ENCODE measurements at regions not wholly inside any gene's neighbourhood (a gene's known extent, or its start where the extent isn't known, plus 50 kb on each side); places are given as distances from the start of the nearest gene placed in this dataset.
"Not testable (repeated sequence)": the region's sequence is repeated elsewhere in the genome, so short reads cannot be mapped to it uniquely, and the experiment has no call there.

DNA sequence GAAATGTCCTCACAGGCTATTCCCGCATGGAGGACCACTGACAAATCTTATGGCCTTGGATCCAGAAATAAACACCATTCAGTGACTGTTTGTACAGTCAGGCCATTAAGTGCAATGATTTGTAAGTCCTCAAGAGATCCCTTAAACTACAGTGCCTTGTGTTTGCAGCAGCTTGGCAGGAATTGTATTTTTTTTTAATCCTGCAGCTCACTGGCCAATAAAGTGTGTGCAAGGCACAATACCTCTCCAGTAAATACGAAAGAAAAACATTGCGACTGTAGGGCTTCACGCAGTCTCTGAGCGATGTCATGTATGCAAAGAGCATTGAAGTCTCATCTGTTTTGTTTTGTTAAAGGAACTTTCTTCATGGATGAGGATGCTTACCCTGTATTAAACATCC, 74.2 kb upstream of the TUSC1 start:
- TF ChIP-seq, protein P1, sequence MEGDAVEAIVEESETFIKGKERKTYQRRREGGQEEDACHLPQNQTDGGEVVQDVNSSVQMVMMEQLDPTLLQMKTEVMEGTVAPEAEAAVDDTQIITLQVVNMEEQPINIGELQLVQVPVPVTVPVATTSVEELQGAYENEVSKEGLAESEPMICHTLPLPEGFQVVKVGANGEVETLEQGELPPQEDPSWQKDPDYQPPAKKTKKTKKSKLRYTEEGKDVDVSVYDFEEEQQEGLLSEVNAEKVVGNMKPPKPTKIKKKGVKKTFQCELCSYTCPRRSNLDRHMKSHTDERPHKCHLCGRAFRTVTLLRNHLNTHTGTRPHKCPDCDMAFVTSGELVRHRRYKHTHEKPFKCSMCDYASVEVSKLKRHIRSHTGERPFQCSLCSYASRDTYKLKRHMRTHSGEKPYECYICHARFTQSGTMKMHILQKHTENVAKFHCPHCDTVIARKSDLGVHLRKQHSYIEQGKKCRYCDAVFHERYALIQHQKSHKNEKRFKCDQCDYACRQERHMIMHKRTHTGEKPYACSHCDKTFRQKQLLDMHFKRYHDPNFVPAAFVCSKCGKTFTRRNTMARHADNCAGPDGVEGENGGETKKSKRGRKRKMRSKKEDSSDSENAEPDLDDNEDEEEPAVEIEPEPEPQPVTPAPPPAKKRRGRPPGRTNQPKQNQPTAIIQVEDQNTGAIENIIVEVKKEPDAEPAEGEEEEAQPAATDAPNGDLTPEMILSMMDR (conservative IDR thresholded peaks at IDR 0.05; ENCODE audit: low read depth, low read length): no peak
- DNase-seq (ENCODE audit: low read depth): no peak

DNA sequence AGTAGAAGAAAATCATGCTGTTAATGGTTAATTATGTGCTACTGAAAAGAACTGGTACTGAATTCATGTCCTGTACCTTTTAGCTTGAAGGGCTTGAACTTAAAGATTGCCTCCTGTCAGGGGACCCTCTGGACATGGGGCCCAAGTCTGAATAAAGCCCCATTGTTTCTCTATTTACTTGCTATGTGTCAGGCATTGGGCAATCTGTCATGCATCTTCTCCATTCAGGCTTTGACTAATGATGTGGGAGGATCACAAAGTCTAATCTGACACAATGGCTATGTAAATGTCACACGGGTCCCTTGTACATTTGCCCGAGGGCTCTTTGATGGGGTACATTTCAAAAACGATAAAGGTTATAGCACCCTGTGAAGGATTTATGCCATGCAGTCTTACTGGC, 64.0 kb upstream of the TUSC1 start:
- no peak overlapping the region for H3K4me3 ChIP-seq (ENCODE audit: low read depth, low read length)
- TF ChIP-seq, protein P1 (conservative IDR thresholded peaks at IDR 0.05; ENCODE audit: low read depth, low read length): no peak

More for the DNA sequence above, 74.2 kb upstream of the TUSC1 start:
- no peak overlapping the region for H3K4me3 ChIP-seq (ENCODE audit: low read depth, low read length)

DNA sequence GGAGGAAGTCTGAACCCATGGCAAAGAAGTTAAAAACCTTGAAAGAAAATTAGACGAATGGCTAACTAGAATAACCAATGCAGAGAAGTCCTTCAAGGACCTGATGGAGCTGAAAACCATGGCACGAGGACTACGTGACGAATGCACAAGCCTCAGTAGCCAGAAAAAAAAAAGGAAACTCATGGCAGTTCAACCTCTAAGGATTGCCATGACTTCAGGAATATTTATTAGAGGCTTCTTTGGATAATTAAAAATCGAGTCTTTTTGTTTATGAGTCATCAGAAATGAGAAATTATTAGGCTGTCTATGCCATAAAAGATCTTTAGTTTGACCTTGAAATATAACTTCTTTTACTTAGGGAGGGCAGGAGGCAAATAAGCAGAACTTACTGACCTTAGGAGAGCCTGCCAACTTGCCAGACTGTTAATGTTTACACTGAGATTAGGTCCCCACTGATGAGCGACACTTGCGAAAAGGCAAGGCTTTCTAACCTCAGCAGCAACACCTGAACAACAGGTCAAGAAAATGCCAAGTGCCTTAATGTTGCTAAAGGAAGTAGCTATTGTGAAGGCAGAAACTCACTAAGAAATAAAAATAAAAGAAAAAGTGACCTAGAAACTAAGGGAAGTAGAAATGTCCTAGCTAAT, 55.2 kb upstream of the TUSC1 start:
- TF ChIP-seq, protein P1 (conservative IDR thresholded peaks at IDR 0.05; ENCODE audit: low read depth, low read length): no peak
- no peak for DNase-seq (ENCODE audit: low read depth)
- no peak overlapping the region for H3K4me3 ChIP-seq (ENCODE audit: low read depth, low read length)

More for the DNA sequence above, 64.0 kb upstream of the TUSC1 start:
- DNase-seq (ENCODE audit: low read depth): no peak

DNA sequence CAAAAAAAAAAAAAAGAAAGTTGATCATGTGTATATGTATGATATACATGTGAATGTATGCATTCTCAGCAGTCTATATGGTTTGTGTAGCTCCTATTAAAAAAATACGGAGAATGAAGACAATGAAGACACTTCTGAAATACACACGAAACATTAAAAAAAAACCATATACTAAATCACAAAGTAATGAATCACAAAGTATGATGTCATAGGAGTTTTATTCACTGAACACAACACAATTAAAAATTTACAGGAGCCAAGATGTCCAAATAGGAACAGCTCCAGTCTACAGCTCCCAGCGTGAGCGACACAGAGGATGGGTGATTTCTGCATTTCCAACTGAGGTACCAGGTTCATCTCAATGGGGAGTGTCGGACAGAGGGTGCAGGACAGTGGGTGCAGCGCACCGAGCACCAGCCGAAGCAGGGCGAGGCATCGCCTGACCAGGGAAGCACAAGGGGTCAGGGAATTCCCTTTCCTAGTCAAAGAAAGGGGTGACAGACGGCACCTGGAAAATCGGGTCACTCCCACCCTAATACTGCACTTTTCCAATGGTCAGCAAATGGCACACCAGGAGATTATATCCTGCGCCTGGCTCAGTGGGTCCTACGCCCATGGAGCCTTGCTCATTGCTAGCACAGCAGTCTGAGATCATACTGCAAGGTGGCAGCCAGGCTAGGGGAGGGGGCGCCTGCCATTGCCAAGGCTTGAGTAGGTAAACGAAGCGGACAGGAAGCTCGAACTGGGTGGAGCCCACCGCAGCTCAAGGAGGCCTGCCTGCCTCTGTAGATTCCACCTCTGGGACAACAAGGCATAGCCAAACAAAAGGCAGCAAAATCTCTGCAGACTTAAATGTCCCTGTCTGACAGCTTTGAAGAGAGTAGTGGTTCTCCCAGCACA, 53.9 kb upstream of the TUSC1 start:
- not testable (repeated sequence) for DNase-seq (ENCODE audit: low read depth)

More for the DNA sequence above, 53.9 kb upstream of the TUSC1 start:
- H3K4me3 ChIP-seq (ENCODE audit: low read depth, low read length): not testable (repeated sequence)

All from choroid plexus epithelial cell (primary cell).